ENCODE measurements at regions not wholly inside any gene's neighbourhood (a gene's known extent, or its start where the extent isn't known, plus 50 kb on each side); places are given as distances from the start of the nearest gene placed in this dataset.

DNA sequence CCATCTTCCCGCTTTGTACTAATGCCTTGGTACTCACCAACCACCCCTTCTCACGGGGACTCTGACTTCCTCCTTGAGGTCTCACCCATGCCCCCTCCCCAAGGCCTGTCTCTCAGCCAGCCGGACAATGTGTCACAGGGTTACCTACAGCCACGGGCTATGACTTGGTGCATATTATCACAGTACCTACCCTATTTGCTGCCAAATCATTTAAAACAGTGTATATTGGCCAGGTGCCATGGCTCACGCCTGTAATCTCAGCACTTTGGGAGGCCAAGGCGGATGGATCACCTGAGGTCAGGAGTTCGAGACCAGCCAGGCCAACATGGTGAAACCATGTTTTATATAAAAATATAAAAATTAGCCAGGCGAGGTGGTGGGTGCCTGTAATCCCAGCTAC lies 93.4 kb upstream of the TBL1XR1 start:
- Histone ChIP-seq H3K27ac (no peak overlapping the region), H3K9ac (ENCODE audit: insufficient read length) (no peak overlapping the region), H3K9me3 (ENCODE audit: low read depth, low read length) (no peaks in the 10 kb centered on the region), H3K36me3 (ENCODE audit: insufficient read depth, low read length) (no peaks in the 10 kb centered on the region), H3K4me3 (no peak overlapping the region)
- TF ChIP-seq FOXP2 (optimal IDR thresholded peaks at IDR 0.05; ENCODE audit: control extremely low read depth, extremely low read length, insufficient read depth) (no peak), EZH2 (IDR thresholded peaks at IDR 0.05) (no peak), POLR2AphosphoS5 (IDR thresholded peaks at IDR 0.05; ENCODE audit: borderline replicate concordance, low read depth, low read length) (no peak)
- DNase-seq (ENCODE audit: low read depth, low spot score): no peak

DNA sequence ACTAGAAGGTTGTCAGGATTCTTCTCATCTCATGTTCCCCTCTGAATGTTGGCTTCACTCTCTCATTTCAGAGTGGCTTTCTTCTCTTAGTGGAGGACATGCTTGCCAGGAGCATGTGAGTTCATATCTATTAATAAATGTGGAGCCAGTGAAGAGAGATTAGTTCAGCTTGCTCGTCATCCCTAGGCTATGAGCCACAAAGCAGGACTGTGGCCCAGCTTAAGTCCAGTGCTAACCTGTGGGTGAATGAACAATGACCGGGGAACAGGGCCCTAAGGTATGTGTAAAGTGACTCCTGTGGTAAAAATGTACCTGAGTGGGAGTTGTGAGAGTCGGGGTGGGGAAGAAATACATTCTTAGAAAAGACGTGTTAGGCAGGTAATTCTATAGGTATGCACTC lies 96.9 kb upstream of the TBL1XR1 start:
- no peak for TF ChIP-seq FOXP2 (optimal IDR thresholded peaks at IDR 0.05; ENCODE audit: control extremely low read depth, extremely low read length, insufficient read depth)
- no peak for TF ChIP-seq EZH2 (IDR thresholded peaks at IDR 0.05)
- TF ChIP-seq POLR2AphosphoS5 (IDR thresholded peaks at IDR 0.05; ENCODE audit: borderline replicate concordance, low read depth, low read length): no peak
- Histone ChIP-seq H3K27ac (no peak overlapping the region), H3K9ac (ENCODE audit: insufficient read length) (no peak overlapping the region), H3K4me3 (no peak overlapping the region), H3K36me3 (ENCODE audit: insufficient read depth, low read length) (no peaks in the 10 kb centered on the region), H3K9me3 (ENCODE audit: low read depth, low read length) (no peaks in the 10 kb centered on the region)
- no peak for DNase-seq (ENCODE audit: low read depth, low spot score)

DNA sequence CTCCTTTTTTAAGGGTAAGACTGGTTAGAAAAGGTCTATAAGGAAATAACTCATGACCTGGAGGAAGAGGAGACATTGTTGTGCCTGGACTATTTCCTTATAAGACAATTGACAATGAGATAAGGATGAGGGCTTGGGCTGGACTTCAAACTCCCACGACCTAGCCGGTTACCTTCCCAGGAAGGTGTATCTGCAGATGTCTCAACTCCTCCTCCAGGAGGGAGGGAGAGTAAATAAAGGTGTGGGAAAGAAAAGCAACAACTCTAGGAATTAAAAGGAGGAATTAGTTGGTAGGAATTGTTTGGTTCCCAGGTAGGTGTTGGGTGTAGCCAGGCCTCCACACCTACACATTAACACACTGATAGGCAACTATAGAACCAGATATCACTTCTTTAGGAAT lies 97.8 kb upstream of the TBL1XR1 start:
- Histone ChIP-seq H3K27ac (no peak overlapping the region), H3K36me3 (ENCODE audit: insufficient read depth, low read length) (no peaks in the 10 kb centered on the region), H3K9ac (ENCODE audit: insufficient read length) (no peak overlapping the region), H3K4me3 (no peak overlapping the region), H3K9me3 (ENCODE audit: low read depth, low read length) (no peaks in the 10 kb centered on the region)
- no peak for DNase-seq (ENCODE audit: low read depth, low spot score)
- no peak for TF ChIP-seq FOXP2 (optimal IDR thresholded peaks at IDR 0.05; ENCODE audit: control extremely low read depth, extremely low read length, insufficient read depth)
- TF ChIP-seq EZH2 (IDR thresholded peaks at IDR 0.05): no peak
- no peak for TF ChIP-seq POLR2AphosphoS5 (IDR thresholded peaks at IDR 0.05; ENCODE audit: borderline replicate concordance, low read depth, low read length)

DNA sequence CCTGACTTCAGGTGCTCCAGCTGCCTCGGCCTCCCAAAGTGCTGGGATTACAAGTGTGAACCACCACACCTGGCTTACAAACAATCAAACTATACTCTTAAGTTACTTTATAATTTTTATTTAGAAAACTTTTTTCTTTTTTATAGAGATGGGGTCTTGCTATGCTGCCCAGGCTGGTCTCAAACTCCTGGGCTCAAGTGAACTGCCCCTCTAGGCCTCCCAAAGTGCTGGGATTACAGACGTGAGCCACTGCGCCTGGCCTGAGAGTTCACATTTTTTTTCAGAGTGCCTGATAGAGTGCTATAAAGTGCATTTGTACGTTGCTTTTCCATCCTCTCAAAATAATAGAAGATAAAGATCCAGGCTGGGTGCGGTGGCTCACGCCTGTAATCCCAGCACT lies 102.0 kb upstream of the TBL1XR1 start:
- TF ChIP-seq EZH2 (IDR thresholded peaks at IDR 0.05) (no peak), POLR2AphosphoS5 (IDR thresholded peaks at IDR 0.05; ENCODE audit: borderline replicate concordance, low read depth, low read length) (no peak), FOXP2 (optimal IDR thresholded peaks at IDR 0.05; ENCODE audit: control extremely low read depth, extremely low read length, insufficient read depth) (no peak)
- H3K9me3 ChIP-seq (ENCODE audit: low read depth, low read length): no peaks in the 10 kb centered on the region
- no peak overlapping the region for H3K27ac ChIP-seq
- H3K9ac ChIP-seq (ENCODE audit: insufficient read length): no peak overlapping the region
- H3K4me3 ChIP-seq: no peak overlapping the region
- H3K36me3 ChIP-seq (ENCODE audit: insufficient read depth, low read length): no peaks in the 10 kb centered on the region
- no peak for DNase-seq (ENCODE audit: low read depth, low spot score)

DNA sequence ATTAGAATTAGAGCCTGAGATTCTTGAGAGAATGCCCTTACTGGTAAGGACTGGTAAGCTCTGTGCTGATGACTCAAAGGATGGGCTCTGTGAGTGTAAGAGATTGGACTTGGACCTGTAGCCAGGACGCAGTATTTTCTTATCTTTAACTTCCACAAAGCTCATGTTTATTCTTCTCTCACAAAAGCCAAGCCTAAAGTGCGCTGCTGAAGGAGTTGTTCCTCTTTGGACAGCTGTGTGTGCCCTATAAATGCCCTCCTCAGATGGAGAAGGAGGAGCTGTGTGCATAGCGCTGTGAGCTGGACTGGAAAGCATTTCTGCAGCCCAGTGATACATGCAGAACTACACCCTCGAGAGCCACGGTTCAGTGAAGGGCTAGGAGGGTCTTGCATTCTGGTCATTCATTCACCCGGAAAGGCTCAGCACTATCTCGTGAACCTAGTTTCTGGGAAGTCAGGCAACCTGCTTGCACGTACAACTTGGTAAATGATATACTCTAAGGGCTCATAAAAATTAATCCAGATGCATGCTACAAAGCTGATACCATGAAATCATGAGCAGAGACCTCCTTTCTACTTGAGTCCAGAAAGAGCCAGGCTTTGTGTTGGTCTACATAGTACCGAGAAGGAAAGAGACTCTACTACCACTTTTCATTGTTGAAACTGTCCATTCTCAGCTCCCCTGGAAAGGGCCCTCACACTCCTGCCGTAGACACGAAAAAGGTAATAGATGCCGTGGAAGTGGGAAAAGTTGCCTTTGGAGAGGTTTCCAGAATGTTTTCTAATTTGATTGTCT lies 103.0 kb upstream of the TBL1XR1 start:
- no peaks in the 10 kb centered on the region for H3K36me3 ChIP-seq (ENCODE audit: insufficient read depth, low read length)
- no peak overlapping the region for H3K4me3 ChIP-seq
- H3K27ac ChIP-seq: no peak overlapping the region
- H3K9me3 ChIP-seq (ENCODE audit: low read depth, low read length): no peaks in the 10 kb centered on the region
- H3K9ac ChIP-seq (ENCODE audit: insufficient read length): no peak overlapping the region
- DNase-seq (ENCODE audit: low read depth, low spot score): no peak
- TF ChIP-seq FOXP2 (optimal IDR thresholded peaks at IDR 0.05; ENCODE audit: control extremely low read depth, extremely low read length, insufficient read depth) (no peak), EZH2 (IDR thresholded peaks at IDR 0.05) (no peak), POLR2AphosphoS5 (IDR thresholded peaks at IDR 0.05; ENCODE audit: borderline replicate concordance, low read depth, low read length) (no peak)

DNA sequence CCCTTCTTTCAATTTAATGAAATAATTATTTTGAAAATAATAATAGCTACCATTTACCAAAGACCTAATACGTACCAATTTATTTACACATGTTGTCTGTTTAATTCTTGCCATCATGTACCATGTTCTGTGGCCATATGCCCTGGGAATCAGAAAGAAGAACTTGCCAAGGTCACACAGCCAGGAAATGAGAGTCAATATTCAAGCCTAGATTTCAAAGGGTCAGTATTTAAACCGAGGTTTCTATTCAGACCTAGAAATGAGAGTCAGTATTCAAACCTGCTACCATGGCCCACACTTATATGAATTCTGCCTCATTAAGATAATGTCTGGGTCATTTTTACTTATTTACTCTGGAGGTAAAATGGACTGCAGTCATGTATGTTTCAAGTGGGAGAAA lies 103.6 kb upstream of the TBL1XR1 start:
- Histone ChIP-seq H3K9ac (ENCODE audit: insufficient read length) (no peak overlapping the region), H3K4me3 (no peak overlapping the region), H3K9me3 (ENCODE audit: low read depth, low read length) (no peaks in the 10 kb centered on the region), H3K27ac (no peak overlapping the region), H3K36me3 (ENCODE audit: insufficient read depth, low read length) (no peaks in the 10 kb centered on the region)
- no peak for DNase-seq (ENCODE audit: low read depth, low spot score)
- no peak for TF ChIP-seq EZH2 (IDR thresholded peaks at IDR 0.05)
- no peak for TF ChIP-seq POLR2AphosphoS5 (IDR thresholded peaks at IDR 0.05; ENCODE audit: borderline replicate concordance, low read depth, low read length)
- TF ChIP-seq FOXP2 (optimal IDR thresholded peaks at IDR 0.05; ENCODE audit: control extremely low read depth, extremely low read length, insufficient read depth): no peak

GRCh38 chr3:177306252-177306651 lies 109.0 kb upstream of the TBL1XR1 start:
- TF ChIP-seq POLR2AphosphoS5 (IDR thresholded peaks at IDR 0.05; ENCODE audit: borderline replicate concordance, low read depth, low read length) (no peak), FOXP2 (optimal IDR thresholded peaks at IDR 0.05; ENCODE audit: control extremely low read depth, extremely low read length, insufficient read depth) (no peak), EZH2 (IDR thresholded peaks at IDR 0.05) (no peak)
- DNase-seq (ENCODE audit: low read depth, low spot score): no peak
- H3K27ac ChIP-seq: no peak overlapping the region
- H3K9ac ChIP-seq (ENCODE audit: insufficient read length): no peak overlapping the region
- H3K4me3 ChIP-seq: no peak overlapping the region
- no peaks in the 10 kb centered on the region for H3K36me3 ChIP-seq (ENCODE audit: insufficient read depth, low read length)
- H3K9me3 ChIP-seq (ENCODE audit: low read depth, low read length): no peaks in the 10 kb centered on the region

GRCh38 chr3:177307391-177307790 lies 110.1 kb upstream of the TBL1XR1 start:
- no peak for DNase-seq (ENCODE audit: low read depth, low spot score)
- TF ChIP-seq FOXP2 (optimal IDR thresholded peaks at IDR 0.05; ENCODE audit: control extremely low read depth, extremely low read length, insufficient read depth) (no peak), POLR2AphosphoS5 (IDR thresholded peaks at IDR 0.05; ENCODE audit: borderline replicate concordance, low read depth, low read length) (no peak), EZH2 (IDR thresholded peaks at IDR 0.05) (no peak)
- no peak overlapping the region for H3K4me3 ChIP-seq
- H3K27ac ChIP-seq: no peak overlapping the region
- no peak overlapping the region for H3K9ac ChIP-seq (ENCODE audit: insufficient read length)
- no peaks in the 10 kb centered on the region for H3K36me3 ChIP-seq (ENCODE audit: insufficient read depth, low read length)
- peaks cover 3% of the 10 kb centered on the region for H3K9me3 ChIP-seq (ENCODE audit: low read depth, low read length)

DNA sequence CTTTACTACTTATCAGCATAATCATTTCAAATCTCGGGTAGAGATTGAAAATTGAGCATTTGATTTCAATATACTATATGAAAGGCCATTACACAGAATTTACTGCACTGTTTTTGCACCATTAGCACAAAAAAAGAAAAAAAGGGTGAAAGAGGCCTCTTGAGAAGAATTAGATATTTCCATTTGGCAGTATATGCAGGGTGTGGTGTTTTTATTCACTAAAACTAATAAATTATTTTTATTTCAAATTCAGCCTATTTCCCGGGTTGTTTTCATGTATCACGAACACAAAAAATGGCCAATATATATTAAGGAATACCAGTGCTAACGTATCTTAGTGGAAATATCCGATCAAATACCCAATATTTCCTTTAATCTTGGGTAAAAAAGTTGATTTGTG lies 110.5 kb upstream of the TBL1XR1 start:
- no peak for DNase-seq (ENCODE audit: low read depth, low spot score)

More for the DNA sequence above, 110.5 kb upstream of the TBL1XR1 start:
- TF ChIP-seq EZH2 (IDR thresholded peaks at IDR 0.05) (no peak), POLR2AphosphoS5 (IDR thresholded peaks at IDR 0.05; ENCODE audit: borderline replicate concordance, low read depth, low read length) (no peak), FOXP2 (optimal IDR thresholded peaks at IDR 0.05; ENCODE audit: control extremely low read depth, extremely low read length, insufficient read depth) (no peak)
- no peaks in the 10 kb centered on the region for H3K36me3 ChIP-seq (ENCODE audit: insufficient read depth, low read length)
- H3K9ac ChIP-seq (ENCODE audit: insufficient read length): no peak overlapping the region
- peaks cover 3% of the 10 kb centered on the region for H3K9me3 ChIP-seq (ENCODE audit: low read depth, low read length)
- H3K4me3 ChIP-seq: no peak overlapping the region
- no peak overlapping the region for H3K27ac ChIP-seq

All from SK-N-MC (cell line).